ENCODE measurements at regions not wholly inside any gene's neighbourhood (a gene's known extent, or its start where the extent isn't known, plus 50 kb on each side); places are given as distances from the start of the nearest gene placed in this dataset.

- H3K4me1 ChIP-seq (ENCODE audit: control insufficient read depth, insufficient read depth, low read length): no peaks in the 10 kb centered on the region
- H3K27ac ChIP-seq (ENCODE audit: extremely low read depth, low read depth, low read length): no peak overlapping the region
- TF ChIP-seq ELK4 (IDR thresholded peaks at IDR 0.05; ENCODE audit: borderline replicate concordance, low read depth, low read length) (no peak), ZNF23 (tag by site-specific recombination; IDR thresholded peaks at IDR 0.05; ENCODE audit: borderline replicate concordance) (no peak), ZNF645 (tag by site-specific recombination; IDR thresholded peaks at IDR 0.05) (no peak), ZBTB10 (tag by site-specific recombination; IDR thresholded peaks at IDR 0.05) (no peak), KLF1 (tag by site-specific recombination; IDR thresholded peaks at IDR 0.05) (no peak), ZBTB20 (tag by site-specific recombination; IDR thresholded peaks at IDR 0.05) (no peak), ZNF37A (tag by site-specific recombination; IDR thresholded peaks at IDR 0.05) (no peak), ZNF426 (tag by site-specific recombination; IDR thresholded peaks at IDR 0.05) (no peak), ZNF548 (tag by site-specific recombination; IDR thresholded peaks at IDR 0.05) (no peak), ZNF174 (tag by site-specific recombination; IDR thresholded peaks at IDR 0.05) (no peak), SP2 (tag by site-specific recombination; IDR thresholded peaks at IDR 0.05) (no peak), ZNF629 (tag by site-specific recombination; IDR thresholded peaks at IDR 0.05) (no peak), HOXA7 (CRISPR knock-in tag; IDR thresholded peaks at IDR 0.05; ENCODE audit: borderline replicate concordance) (no peak), ZNF138 (tag by site-specific recombination; IDR thresholded peaks at IDR 0.05; ENCODE audit: borderline replicate concordance) (no peak), ZNF112 (tag by site-specific recombination; IDR thresholded peaks at IDR 0.05) (no peak), ZNF544 (tag by site-specific recombination; IDR thresholded peaks at IDR 0.05) (no peak), ZNF623 (tag by site-specific recombination; IDR thresholded peaks at IDR 0.05) (no peak), ZNF785 (tag by site-specific recombination; IDR thresholded peaks at IDR 0.05) (no peak), ZNF521 (tag by site-specific recombination; IDR thresholded peaks at IDR 0.05) (no peak)
- POLR2A ChIA-PET: no interaction called here
- H3K36me3 ChIP-seq (ENCODE audit: control insufficient read depth in 2 of 2, insufficient read depth in 1 of 2, low read length in 2 of 2): no peaks in the 10 kb centered on the region
- CTCF ChIA-PET: no interaction called here
- H3K9me3 ChIP-seq (ENCODE audit: control insufficient read depth, insufficient read depth, low read depth, low read length): no peaks in the 10 kb centered on the region
- H3K4me3 ChIP-seq (ENCODE audit: low read depth, low read length): no peak overlapping the region
These were observed 318.9 kb upstream of the RND3 start for GRCh38 chr2:150806336-150806735.

GRCh38 chr2:150803689-150804398 is 316.4 kb upstream of the RND3 start:
- H3K9me3 ChIP-seq (ENCODE audit: control insufficient read depth, insufficient read depth, low read depth, low read length): no peaks in the 10 kb centered on the region
- ChIA-PET POLR2A (no interaction called here), CTCF (no interaction called here)
- H3K4me3 ChIP-seq (ENCODE audit: low read depth, low read length): no peak overlapping the region
- no peaks in the 10 kb centered on the region for H3K4me1 ChIP-seq (ENCODE audit: control insufficient read depth, insufficient read depth, low read length)
- H3K27ac ChIP-seq (ENCODE audit: extremely low read depth, low read depth, low read length): no peak overlapping the region
- no peak for TF ChIP-seq ZNF350 (tag by site-specific recombination; IDR thresholded peaks at IDR 0.05)
- TF ChIP-seq ZNF768 (tag by site-specific recombination; IDR thresholded peaks at IDR 0.05): no peak
- no peak for TF ChIP-seq ZNF513 (tag by site-specific recombination; IDR thresholded peaks at IDR 0.05)
- TF ChIP-seq ZNF658 (tag by site-specific recombination; IDR thresholded peaks at IDR 0.05): no peak
- TF ChIP-seq WT1 (tag by site-specific recombination; IDR thresholded peaks at IDR 0.05): no peak
- no peak for TF ChIP-seq ZNF610 (tag by site-specific recombination; IDR thresholded peaks at IDR 0.05; ENCODE audit: borderline replicate concordance)
- TF ChIP-seq KLF1 (tag by site-specific recombination; IDR thresholded peaks at IDR 0.05): no peak
- no peak for TF ChIP-seq ZNF10 (tag by site-specific recombination; IDR thresholded peaks at IDR 0.05)
- TF ChIP-seq ZNF26 (tag by site-specific recombination; IDR thresholded peaks at IDR 0.05): no peak
- TF ChIP-seq ZNF596 (tag by site-specific recombination; IDR thresholded peaks at IDR 0.05): no peak
- H3K36me3 ChIP-seq (ENCODE audit: control insufficient read depth in 2 of 2, insufficient read depth in 1 of 2, low read length in 2 of 2): no peaks in the 10 kb centered on the region

All from HEK293 (cell line).